ENCODE measurements at regions not wholly inside any gene's neighbourhood (a gene's known extent, or its start where the extent isn't known, plus 50 kb on each side); places are given as distances from the start of the nearest gene placed in this dataset.

- no peak for DNase-seq
Observed at GRCh38 chr3:76038949-76039348, 253.6 kb upstream of the ZNF717 start.

GRCh38 chr3:76039431-76039830, 254.1 kb upstream of the ZNF717 start:
- Histone ChIP-seq H3K4me1 (ENCODE audit: control insufficient read depth, insufficient read depth, low read length) (no peaks in the 10 kb centered on the region), H3K9me3 (ENCODE audit: control insufficient read depth, low read length) (no peaks in the 10 kb centered on the region), H3K27ac (ENCODE audit: low read length) (no peak overlapping the region), H3K27me3 (ENCODE audit: control insufficient read depth, insufficient read depth) (no peaks in the 10 kb centered on the region), H3K4me3 (ENCODE audit: low read length) (no peak overlapping the region)
- DNase-seq (no peak), ATAC-seq (no peak)
- intact Hi-C loops (cut with DNase I) = no loop called here

More at GRCh38 chr3:76038949-76039348, 253.6 kb upstream of the ZNF717 start:
- H3K27ac ChIP-seq (ENCODE audit: low read length) = no peak overlapping the region
- no peaks in the 10 kb centered on the region for H3K4me1 ChIP-seq (ENCODE audit: control insufficient read depth, insufficient read depth, low read length)
- WGBS = 60% methylated on average over 2 of the region's 2 CpGs
- no peak overlapping the region for H3K4me3 ChIP-seq (ENCODE audit: low read length)
- intact Hi-C loops (cut with DNase I) = no loop called here
- no peaks in the 10 kb centered on the region for H3K9me3 ChIP-seq (ENCODE audit: control insufficient read depth, low read length)
- no peak for ATAC-seq
- no peaks in the 10 kb centered on the region for H3K27me3 ChIP-seq (ENCODE audit: control insufficient read depth, insufficient read depth)

GRCh38 chr3:76040946-76041345, 255.6 kb upstream of the ZNF717 start:
- ATAC-seq (no peak), DNase-seq (no peak)
- no peaks in the 10 kb centered on the region for H3K27me3 ChIP-seq (ENCODE audit: control insufficient read depth, insufficient read depth)
- intact Hi-C loops (cut with DNase I) = no loop called here
- H3K4me3 ChIP-seq (ENCODE audit: low read length) = no peak overlapping the region
- no peaks in the 10 kb centered on the region for H3K4me1 ChIP-seq (ENCODE audit: control insufficient read depth, insufficient read depth, low read length)
- no peak overlapping the region for H3K27ac ChIP-seq (ENCODE audit: low read length)
- WGBS = 64% methylated on average over 1 of the region's 1 CpG
- no peaks in the 10 kb centered on the region for H3K9me3 ChIP-seq (ENCODE audit: control insufficient read depth, low read length)

DNA sequence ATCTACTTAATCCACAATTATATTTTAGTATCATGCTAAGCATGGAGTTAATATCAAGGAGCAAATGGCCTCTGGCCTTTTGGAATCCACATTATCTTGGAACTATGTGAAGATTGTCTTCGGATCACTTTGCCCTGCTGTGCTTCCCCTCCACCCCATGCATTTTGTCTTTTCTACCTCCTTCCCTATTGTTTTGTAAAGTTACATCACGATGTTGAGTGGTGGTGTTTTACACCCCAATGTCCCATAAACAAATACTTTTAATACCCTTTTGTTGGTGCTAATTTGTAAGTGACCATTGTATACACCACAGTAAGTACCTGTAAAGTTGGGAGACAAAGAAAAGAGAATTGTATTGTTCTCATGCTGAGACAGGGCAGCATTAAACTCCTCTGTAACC, 258.4 kb upstream of the ZNF717 start:
- Histone ChIP-seq H3K4me3 (ENCODE audit: low read length) (no peak overlapping the region), H3K4me1 (ENCODE audit: control insufficient read depth, insufficient read depth, low read length) (no peaks in the 10 kb centered on the region), H3K9me3 (ENCODE audit: control insufficient read depth, low read length) (no peaks in the 10 kb centered on the region), H3K27ac (ENCODE audit: low read length) (no peak overlapping the region), H3K27me3 (ENCODE audit: control insufficient read depth, insufficient read depth) (no peaks in the 10 kb centered on the region)
- intact Hi-C loops (cut with DNase I) = no loop called here
- no peak for DNase-seq
- ATAC-seq = no peak
- WGBS = 50% methylated on average over 2 of the region's 2 CpGs

GRCh38 chr3:76044601-76045600, 259.6 kb upstream of the ZNF717 start:
- Histone ChIP-seq H3K27ac (ENCODE audit: low read length) (no peak overlapping the region), H3K4me1 (ENCODE audit: control insufficient read depth, insufficient read depth, low read length) (no peaks in the 10 kb centered on the region), H3K27me3 (ENCODE audit: control insufficient read depth, insufficient read depth) (no peaks in the 10 kb centered on the region), H3K4me3 (ENCODE audit: low read length) (no peak overlapping the region), H3K9me3 (ENCODE audit: control insufficient read depth, low read length) (no peaks in the 10 kb centered on the region)
- 41% methylated on average over 3 of the region's 3 CpGs for WGBS
- ATAC-seq = no peak
- intact Hi-C loops (cut with DNase I) = no loop called here
- DNase-seq = peak in 1 of 3 donors; percentile 58

- H3K9me3 ChIP-seq (ENCODE audit: control insufficient read depth, low read length) = no peaks in the 10 kb centered on the region
- no peaks in the 10 kb centered on the region for H3K27me3 ChIP-seq (ENCODE audit: control insufficient read depth, insufficient read depth)
- DNase-seq = no peak
- intact Hi-C loops (cut with DNase I) = no loop called here
- no peak overlapping the region for H3K4me3 ChIP-seq (ENCODE audit: low read length)
- no peak for ATAC-seq
- H3K27ac ChIP-seq (ENCODE audit: low read length) = no peak overlapping the region
- no peaks in the 10 kb centered on the region for H3K4me1 ChIP-seq (ENCODE audit: control insufficient read depth, insufficient read depth, low read length)
- 83% methylated on average over 5 of the region's 5 CpGs for WGBS
Observed at GRCh38 chr3:76047368-76047767, 262.0 kb upstream of the ZNF717 start.

DNA sequence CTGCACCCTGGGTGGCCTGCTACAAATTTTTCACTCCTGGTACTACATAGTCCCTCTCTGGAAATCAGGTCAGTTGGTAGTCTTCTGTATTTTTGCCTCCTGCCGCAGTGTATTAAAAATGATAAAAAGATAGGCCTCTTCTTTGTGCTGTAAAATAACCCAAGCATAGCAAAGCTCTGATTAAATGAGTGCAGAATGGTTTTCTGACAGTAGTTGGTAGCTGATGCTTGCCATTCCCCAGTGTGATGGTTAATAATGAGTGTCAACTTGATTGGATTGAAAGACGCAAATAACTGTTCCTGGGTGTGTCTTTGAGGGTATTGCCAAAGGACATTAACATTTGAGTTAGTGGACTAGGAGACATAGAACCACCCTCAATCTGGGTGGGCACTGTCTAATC, 264.4 kb upstream of the ZNF717 start:
- no peak overlapping the region for H3K27ac ChIP-seq (ENCODE audit: low read length)
- no peak overlapping the region for H3K4me3 ChIP-seq (ENCODE audit: low read length)
- intact Hi-C loops (cut with DNase I) = no loop called here
- no peaks in the 10 kb centered on the region for H3K9me3 ChIP-seq (ENCODE audit: control insufficient read depth, low read length)
- WGBS = 88% methylated on average over 2 of the region's 2 CpGs
- DNase-seq (no peak), ATAC-seq (no peak)
- H3K27me3 ChIP-seq (ENCODE audit: control insufficient read depth, insufficient read depth) = no peaks in the 10 kb centered on the region
- H3K4me1 ChIP-seq (ENCODE audit: control insufficient read depth, insufficient read depth, low read length) = no peaks in the 10 kb centered on the region

DNA sequence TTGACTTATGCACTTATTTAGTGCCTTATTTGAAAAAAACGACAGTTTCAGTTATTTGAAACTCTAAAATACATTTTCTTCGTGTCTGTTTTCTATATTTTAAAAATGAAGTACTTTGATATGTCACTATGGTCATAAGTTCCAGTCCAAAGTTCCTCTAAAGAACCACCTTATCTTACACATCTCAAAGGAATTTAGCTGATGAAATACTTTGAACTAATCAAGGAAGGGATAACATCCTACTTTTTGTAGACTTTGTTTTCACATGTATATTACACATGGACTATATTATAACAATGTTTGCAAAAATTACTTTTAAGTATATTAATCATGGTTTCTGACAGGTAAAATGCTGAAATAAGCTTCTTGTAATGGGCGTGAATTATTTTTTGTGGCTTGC, 265.8 kb upstream of the ZNF717 start:
- WGBS = 65% methylated on average over 3 of the region's 3 CpGs
- no peak for ATAC-seq
- no peak for DNase-seq
- Histone ChIP-seq H3K4me3 (ENCODE audit: low read length) (no peak overlapping the region), H3K27me3 (ENCODE audit: control insufficient read depth, insufficient read depth) (no peaks in the 10 kb centered on the region), H3K9me3 (ENCODE audit: control insufficient read depth, low read length) (no peaks in the 10 kb centered on the region), H3K4me1 (ENCODE audit: control insufficient read depth, insufficient read depth, low read length) (no peaks in the 10 kb centered on the region), H3K27ac (ENCODE audit: low read length) (no peak overlapping the region)
- intact Hi-C loops (cut with DNase I) = no loop called here

DNA sequence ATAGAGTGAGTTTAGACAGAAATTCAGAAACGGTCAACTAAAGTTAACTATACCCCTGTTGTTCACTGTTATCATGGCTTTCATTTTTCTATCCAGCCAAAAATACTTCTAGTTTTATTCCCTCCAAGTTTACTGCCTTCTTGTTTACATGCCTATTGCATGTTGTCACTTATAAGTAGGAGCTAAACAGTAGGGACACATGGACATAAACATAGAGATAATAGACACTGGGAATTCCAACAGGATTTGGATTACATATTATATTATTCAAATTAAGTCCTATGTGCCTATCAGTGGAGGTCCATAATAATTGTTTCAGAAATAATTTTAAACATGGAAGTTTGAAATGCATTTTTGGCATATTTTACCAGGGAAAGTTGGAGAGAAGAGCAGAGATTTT, 269.1 kb upstream of the ZNF717 start:
- WGBS = 47% methylated on average over 1 of the region's 1 CpG
- DNase-seq (no peak), ATAC-seq (no peak)
- intact Hi-C loops (cut with DNase I) = no loop called here
- Histone ChIP-seq H3K27me3 (ENCODE audit: control insufficient read depth, insufficient read depth) (no peaks in the 10 kb centered on the region), H3K4me1 (ENCODE audit: control insufficient read depth, insufficient read depth, low read length) (no peaks in the 10 kb centered on the region), H3K9me3 (ENCODE audit: control insufficient read depth, low read length) (no peaks in the 10 kb centered on the region), H3K27ac (ENCODE audit: low read length) (no peak overlapping the region), H3K4me3 (ENCODE audit: low read length) (no peak overlapping the region)

- no peak for DNase-seq
- Histone ChIP-seq H3K9me3 (ENCODE audit: control insufficient read depth, low read length) (no peaks in the 10 kb centered on the region), H3K27me3 (ENCODE audit: control insufficient read depth, insufficient read depth) (no peaks in the 10 kb centered on the region), H3K4me3 (ENCODE audit: low read length) (no peak overlapping the region), H3K27ac (ENCODE audit: low read length) (no peak overlapping the region), H3K4me1 (ENCODE audit: control insufficient read depth, insufficient read depth, low read length) (no peaks in the 10 kb centered on the region)
- intact Hi-C loops (cut with DNase I) = no loop called here
- no peak for ATAC-seq
- WGBS = 79% methylated on average over 3 of the region's 3 CpGs
Observed at GRCh38 chr3:76061654-76062053, 276.3 kb upstream of the ZNF717 start.

DNA sequence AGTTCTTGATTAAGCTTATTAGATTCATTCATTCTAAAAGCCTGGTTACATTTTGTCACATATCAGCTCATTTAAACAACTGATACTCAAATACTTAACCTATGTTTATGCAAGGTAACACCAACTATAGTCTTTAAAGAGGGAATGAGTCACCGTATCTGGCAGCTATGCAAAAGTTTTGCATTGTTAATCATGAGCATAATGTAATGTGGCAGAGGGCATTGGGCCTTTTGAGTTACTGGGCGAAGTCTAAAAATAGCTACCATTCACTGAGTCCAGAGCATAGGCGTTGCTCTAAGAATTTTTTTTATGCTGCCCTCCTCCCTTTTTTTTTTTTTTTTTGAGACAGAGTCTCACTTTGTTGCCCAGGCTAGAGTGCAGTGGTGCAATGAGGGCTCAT, 277.7 kb upstream of the ZNF717 start:
- Histone ChIP-seq H3K27me3 (ENCODE audit: control insufficient read depth, insufficient read depth) (no peaks in the 10 kb centered on the region), H3K4me1 (ENCODE audit: control insufficient read depth, insufficient read depth, low read length) (no peaks in the 10 kb centered on the region), H3K4me3 (ENCODE audit: low read length) (no peak overlapping the region), H3K9me3 (ENCODE audit: control insufficient read depth, low read length) (no peaks in the 10 kb centered on the region), H3K27ac (ENCODE audit: low read length) (no peak overlapping the region)
- ATAC-seq (no peak), DNase-seq (no peak)
- 58% methylated on average over 3 of the region's 3 CpGs for WGBS
- intact Hi-C loops (cut with DNase I) = no loop called here
